ENCODE measurements at regions not wholly inside any gene's neighbourhood (a gene's known extent, or its start where the extent isn't known, plus 50 kb on each side); places are given as distances from the start of the nearest gene placed in this dataset.

GRCh38 chr13:105519771-105520170, 1015.7 kb downstream of the EFNB2 start:
- TF ChIP-seq, protein P1, sequence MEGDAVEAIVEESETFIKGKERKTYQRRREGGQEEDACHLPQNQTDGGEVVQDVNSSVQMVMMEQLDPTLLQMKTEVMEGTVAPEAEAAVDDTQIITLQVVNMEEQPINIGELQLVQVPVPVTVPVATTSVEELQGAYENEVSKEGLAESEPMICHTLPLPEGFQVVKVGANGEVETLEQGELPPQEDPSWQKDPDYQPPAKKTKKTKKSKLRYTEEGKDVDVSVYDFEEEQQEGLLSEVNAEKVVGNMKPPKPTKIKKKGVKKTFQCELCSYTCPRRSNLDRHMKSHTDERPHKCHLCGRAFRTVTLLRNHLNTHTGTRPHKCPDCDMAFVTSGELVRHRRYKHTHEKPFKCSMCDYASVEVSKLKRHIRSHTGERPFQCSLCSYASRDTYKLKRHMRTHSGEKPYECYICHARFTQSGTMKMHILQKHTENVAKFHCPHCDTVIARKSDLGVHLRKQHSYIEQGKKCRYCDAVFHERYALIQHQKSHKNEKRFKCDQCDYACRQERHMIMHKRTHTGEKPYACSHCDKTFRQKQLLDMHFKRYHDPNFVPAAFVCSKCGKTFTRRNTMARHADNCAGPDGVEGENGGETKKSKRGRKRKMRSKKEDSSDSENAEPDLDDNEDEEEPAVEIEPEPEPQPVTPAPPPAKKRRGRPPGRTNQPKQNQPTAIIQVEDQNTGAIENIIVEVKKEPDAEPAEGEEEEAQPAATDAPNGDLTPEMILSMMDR (IDR thresholded peaks at IDR 0.05; ENCODE audit: poor library complexity) = no peak
- no peak for TF ChIP-seq EZH2 (IDR thresholded peaks at IDR 0.05; ENCODE audit: borderline replicate concordance)
- TF ChIP-seq EZH2phosphoT487 (IDR thresholded peaks at IDR 0.05; ENCODE audit: low read depth, severe bottlenecking, unreplicated experiment) = no peak

Measured in hepatocyte (in vitro differentiated cells).